Activated CD8-positive, alpha-beta memory T cell treated with anti-CD3 and anti-CD28 coated beads, Interleukin-2, amount 10 ng/mL, durations not matched to agents 7 days and 5 days (primary cell): ENCODE measurements at regions not wholly inside any gene's neighbourhood (a gene's known extent, or its start where the extent isn't known, plus 50 kb on each side); places are given as distances from the start of the nearest gene placed in this dataset.
"Not testable (repeated sequence)": the region's sequence is repeated elsewhere in the genome, so short reads cannot be mapped to it uniquely, and the experiment has no call there.

ENCODE experiments used
- ATAC-seq: fragments of 150-1000 bp; cut with Tn5 transposase; one replicate; pipeline ENCODE4 v1.10.0; 2021; ENCODE audit warnings: moderate library complexity
- CTCF ChIA-PET: fragments of 350-600 bp; sonication (Branson Sonifier 250); formaldehyde crosslinking; loops from one replicate; lab custom pipeline; 2021; ENCODE audit warnings: antibody characterized with exemption; lab: Charles Lee
- DNase-seq: peaks from one replicate; pipeline ENCODE4 v3.0.0-alpha.2; 2020
- H3K27ac Mint-ChIP-seq: one replicate; pipeline ENCODE4 v1.8.0; 2021; ENCODE audit warnings: mild to moderate bottlenecking, mixed read lengths
- H3K27me3 Mint-ChIP-seq: one replicate; pipeline ENCODE4 v1.8.0; 2021; ENCODE audit warnings: mixed read lengths
- H3K36me3 Mint-ChIP-seq: one replicate; pipeline ENCODE4 v1.8.0; 2021; ENCODE audit warnings: mild to moderate bottlenecking, mixed read lengths
- H3K4me1 Mint-ChIP-seq: one replicate; pipeline ENCODE4 v1.8.0; 2021; ENCODE audit warnings: mixed read lengths
- H3K4me3 Mint-ChIP-seq: one replicate; pipeline ENCODE4 v1.8.0; 2021; ENCODE audit warnings: mild to moderate bottlenecking, moderate library complexity, mixed read lengths
- H3K9me3 Mint-ChIP-seq: one replicate; pipeline ENCODE4 v1.8.0; 2022; ENCODE audit warnings: low read depth, mixed read lengths

GRCh38 chr14:19345298-19345911, 88.7 kb downstream of the POTEG start:
- H3K4me1 Mint-ChIP-seq, H3K27ac Mint-ChIP-seq, H3K9me3 Mint-ChIP-seq, DNase-seq, H3K4me3 Mint-ChIP-seq, ATAC-seq, H3K36me3 Mint-ChIP-seq, H3K27me3 Mint-ChIP-seq, CTCF ChIA-PET: not testable (repeated sequence)

GRCh38 chr14:19346074-19346480, 88.1 kb downstream of the POTEG start:
- H3K27ac Mint-ChIP-seq, H3K9me3 Mint-ChIP-seq, CTCF ChIA-PET, H3K4me1 Mint-ChIP-seq, ATAC-seq, H3K36me3 Mint-ChIP-seq, H3K4me3 Mint-ChIP-seq, H3K27me3 Mint-ChIP-seq, DNase-seq: not testable (repeated sequence)

- H3K27ac Mint-ChIP-seq, DNase-seq, H3K4me1 Mint-ChIP-seq, CTCF ChIA-PET, H3K9me3 Mint-ChIP-seq, H3K36me3 Mint-ChIP-seq, ATAC-seq, H3K27me3 Mint-ChIP-seq, H3K4me3 Mint-ChIP-seq: not testable (repeated sequence)
Observed at GRCh38 chr14:19346636-19347035, 87.5 kb downstream of the POTEG start.

- ATAC-seq, CTCF ChIA-PET, DNase-seq, H3K9me3 Mint-ChIP-seq, H3K4me3 Mint-ChIP-seq, H3K36me3 Mint-ChIP-seq, H3K4me1 Mint-ChIP-seq, H3K27me3 Mint-ChIP-seq, H3K27ac Mint-ChIP-seq: not testable (repeated sequence)
Observed at GRCh38 chr14:19347112-19347511, 87.0 kb downstream of the POTEG start.
